HG03439 (cell line): ENCODE measurements at regions not wholly inside any gene's neighbourhood (a gene's known extent, or its start where the extent isn't known, plus 50 kb on each side); places are given as distances from the start of the nearest gene placed in this dataset.
"Not testable (repeated sequence)": the region's sequence is repeated elsewhere in the genome, so short reads cannot be mapped to it uniquely, and the experiment has no call there.

Experiments used
- ATAC-seq: cut with Tn5 transposase; IDR thresholded peaks from one replicate; pipeline ENCODE4 v1.9.1; 2021; ENCODE audit warnings: mild to moderate bottlenecking, moderate library complexity; ENCODE audit not compliant: unreplicated experiment

DNA sequence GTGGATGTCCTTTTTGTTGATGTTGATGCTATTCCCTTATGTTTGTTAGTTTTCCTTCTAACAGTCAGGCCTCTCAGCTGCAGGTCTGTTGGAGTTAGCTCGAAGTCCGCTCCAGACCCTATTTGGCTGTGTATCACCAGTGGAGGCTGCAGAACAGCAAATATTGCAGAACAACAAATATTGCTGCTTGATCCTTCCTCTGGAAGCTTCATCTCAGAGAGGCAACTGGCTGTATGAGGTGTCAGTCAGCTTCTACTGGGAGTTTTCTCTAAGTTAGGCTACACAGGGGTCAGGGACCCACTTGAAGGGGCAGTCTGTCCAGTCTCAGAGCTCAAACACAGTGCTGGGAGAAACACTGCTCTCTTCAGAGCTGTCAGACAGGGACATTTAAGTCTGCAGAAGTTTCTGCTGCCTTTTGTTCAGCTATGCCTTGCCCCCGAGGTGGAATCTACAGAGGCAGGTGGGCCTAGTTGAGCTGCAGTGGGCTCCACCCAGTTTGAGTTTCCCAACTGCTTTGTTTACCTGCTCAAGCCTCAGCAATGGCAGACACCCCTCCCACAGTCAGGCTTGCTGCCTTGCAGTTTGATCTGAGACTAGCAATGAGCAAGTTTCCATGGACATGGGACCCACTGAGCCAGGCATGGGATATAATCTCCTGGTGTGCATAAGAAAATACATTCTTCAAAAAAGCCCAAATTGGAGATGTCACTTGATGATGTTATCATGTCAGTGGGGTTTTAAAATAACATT is 99.5 kb downstream of the KDM5D start:
- ATAC-seq: no peak

DNA sequence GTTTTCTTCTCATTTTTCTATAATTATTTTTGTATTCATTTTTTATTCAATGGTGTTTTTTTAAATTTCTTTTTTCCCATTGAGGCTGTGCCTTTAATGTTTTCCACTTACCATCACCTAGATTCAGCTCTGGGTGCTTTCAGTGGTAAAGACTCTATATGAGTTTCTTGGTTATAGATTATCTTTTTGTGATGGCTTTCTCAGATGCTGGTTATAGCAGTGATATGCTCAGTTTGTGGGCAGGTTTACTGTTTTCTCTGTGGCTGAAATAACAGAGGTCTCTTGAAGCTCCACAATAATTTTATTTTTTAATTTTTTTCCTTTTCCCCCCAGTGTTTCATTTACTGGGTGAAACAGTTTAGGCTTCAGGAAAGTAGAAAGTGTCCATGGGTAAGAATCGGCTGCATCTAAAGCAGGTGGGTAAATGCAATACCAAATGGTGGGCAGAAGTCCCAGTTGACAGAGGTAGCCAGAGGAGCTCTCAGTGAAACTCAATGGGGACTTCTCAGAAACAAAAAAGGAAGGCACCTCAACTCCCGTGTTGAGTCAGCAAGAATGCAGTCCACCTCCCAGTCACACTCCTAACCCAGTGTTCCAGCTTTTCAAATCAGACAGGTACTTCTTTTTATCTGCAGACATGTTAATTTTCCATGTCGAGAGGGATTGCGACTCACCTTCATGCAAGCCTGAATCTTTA is 106.7 kb downstream of the KDM5D start:
- ATAC-seq: peak; percentile 54

DNA sequence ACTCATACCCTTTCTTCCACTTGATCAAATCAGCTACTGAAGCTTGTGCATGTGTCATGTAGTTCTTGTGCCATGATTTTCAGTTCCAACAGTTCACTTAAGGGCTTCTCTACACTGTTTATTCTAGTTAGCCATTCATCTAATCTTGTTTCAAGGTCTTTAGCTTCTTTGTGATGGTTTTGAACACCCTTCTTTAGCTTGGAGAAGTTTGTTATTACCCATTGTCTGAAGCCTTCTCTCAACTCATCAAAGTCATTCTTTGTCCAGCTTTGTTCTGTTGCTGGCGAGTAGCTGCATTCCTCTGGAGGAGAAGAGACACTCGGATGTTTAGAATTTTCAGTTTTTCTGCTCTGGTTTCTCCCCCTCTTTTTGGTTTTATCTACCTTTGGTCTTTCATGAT is 115.6 kb downstream of the KDM5D start:
- ATAC-seq: no peak

DNA sequence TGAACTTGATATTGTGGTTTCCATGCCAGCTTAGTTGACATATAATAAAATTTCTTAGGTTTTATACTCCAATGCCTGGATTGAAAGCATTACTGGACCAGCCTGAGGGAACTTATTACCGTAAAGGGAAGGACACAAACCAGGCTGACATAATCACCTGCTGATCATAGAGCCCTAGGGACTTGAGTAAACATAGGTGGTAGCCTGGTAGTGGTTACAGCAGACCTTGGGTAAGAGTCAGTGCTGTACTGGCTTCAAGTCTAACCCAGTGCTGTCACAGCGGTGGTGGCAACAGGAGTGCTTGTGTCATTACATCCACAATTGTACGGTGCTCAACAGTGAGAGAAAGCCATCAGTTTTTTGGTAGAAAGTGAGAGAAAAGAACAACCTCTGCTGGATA is 122.1 kb downstream of the KDM5D start:
- ATAC-seq: no peak

DNA sequence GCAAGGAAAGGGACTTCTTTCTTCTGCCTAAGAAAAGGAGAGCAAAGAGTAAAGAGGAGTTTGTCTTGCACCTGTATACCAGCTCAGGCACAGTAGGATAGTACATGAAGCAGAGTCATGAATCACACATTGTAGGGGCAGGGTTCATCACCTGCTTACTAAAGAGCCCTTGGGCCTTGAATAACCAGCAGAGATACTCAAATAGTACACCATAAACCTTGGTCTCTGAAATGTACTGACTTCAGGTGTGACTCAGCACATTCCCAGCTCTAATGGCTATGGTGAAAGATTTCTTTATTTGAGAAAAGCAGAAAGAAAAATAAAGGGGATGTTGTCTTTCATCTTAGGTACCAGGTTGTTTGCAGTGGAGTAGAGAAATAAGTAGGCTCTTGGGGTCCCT is 122.8 kb downstream of the KDM5D start:
- ATAC-seq: no peak

DNA sequence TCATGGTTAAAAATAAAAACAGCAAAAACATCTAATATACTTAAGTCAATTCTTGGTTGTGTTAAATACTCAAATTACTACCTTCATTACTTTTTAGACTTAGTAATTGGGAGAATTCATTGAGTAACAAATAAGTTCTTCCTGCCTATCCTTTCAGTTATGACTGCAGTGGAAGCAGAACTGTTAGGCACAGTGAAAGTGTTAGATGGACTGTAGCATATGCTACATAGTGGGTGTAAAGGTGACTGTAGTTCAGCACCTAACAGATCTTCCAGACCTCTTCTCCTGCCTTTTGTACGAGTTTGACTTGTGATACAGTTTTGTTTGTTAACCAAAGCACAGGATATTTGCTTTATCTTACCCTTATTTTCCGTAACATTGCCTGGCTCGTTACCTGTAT is 143.4 kb downstream of the KDM5D start:
- ATAC-seq: no peak

DNA sequence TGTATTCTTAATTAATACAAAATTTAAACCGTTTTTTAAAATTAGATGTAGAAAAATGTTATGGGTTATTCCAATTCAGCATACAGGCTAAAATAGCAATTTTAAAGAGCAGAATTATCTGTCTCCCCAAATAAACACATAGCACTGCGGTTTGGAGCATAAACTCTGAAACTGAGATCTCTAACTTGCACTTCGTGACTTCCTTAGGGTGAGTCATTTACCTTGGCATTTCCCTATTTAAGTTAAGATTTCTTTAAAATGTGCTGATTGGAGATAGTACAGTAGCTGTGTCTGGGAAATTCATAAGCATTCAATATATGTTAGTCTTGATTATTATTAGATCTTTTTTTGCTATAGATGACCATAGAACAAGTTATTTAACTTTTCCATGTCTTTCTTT is 143.8 kb downstream of the KDM5D start:
- no peak for ATAC-seq

DNA sequence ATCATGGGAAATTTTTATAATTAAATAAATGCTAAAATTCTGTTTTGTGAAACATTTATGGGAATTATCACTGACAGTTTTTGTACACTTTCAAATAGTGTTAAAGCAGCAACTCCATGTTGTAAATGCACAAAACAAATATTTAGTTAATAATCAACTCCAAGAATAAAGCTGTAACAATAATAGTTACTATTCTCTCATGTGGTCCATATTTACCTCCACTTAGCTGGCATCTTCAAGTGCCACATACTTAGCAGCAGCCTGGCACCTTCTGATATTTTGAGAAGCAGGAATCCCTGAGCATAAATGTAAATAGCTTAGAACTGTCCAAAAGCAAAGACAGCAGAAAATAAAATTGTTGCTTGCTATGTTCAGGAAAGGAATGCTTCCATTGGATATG is 154.3 kb downstream of the KDM5D start:
- ATAC-seq: no peak

DNA sequence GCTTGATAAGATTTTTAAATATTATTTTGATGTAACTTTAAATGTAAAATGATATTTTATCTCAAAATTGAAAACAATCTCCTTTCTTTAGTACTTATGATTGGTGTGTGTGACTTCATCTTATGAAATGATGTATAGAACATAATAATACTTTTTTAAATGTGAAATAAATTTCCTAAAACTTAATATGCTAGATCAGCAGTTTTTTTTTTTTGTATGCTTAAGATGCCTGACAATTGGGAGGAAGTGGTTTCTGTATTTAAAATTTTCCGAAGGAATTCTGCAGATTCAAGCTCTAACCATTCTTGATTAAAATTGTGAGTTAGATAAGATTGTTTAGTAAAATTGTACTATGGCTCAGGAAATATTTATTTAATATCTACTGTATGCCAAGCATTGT is 154.9 kb downstream of the KDM5D start:
- ATAC-seq: no peak

DNA sequence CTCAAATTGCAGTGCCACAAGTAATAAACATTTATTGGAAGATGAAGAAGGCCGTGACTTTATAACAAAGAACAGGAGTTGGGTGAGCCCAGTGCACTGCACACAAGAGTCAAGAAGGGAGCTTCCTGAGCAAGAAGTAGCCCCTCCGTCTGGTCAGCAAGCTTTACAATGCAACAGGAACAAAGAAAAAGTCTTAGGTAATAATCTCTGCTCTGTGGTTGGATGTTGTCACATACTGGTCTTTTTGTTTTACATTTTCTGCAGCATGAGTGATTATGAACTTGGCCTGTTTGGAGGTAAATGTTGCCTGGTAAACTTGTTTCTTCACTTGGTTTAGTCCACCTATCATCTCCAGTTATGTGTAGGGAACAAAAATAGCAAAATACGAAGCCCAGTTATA is 157.2 kb downstream of the KDM5D start:
- ATAC-seq: no peak

DNA sequence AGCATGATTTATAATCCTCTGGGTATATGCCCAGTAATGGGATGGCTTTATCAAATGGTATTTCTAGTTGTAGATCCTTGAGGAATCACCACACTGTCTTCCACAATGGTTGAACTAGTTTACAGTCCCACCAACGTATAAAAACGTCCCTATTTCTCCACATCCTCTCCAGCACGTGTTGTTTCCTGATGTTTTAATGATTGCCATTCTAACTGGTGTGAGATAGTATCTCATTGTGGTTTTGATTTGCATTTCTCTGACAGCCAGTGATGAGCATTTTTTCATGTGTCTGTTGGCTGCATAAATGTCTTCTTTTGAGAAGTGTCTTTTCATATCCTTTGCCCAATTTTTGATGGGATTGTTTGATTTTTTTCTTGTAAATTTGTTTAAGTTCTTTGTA is 163.5 kb downstream of the KDM5D start:
- ATAC-seq: not testable (repeated sequence)

DNA sequence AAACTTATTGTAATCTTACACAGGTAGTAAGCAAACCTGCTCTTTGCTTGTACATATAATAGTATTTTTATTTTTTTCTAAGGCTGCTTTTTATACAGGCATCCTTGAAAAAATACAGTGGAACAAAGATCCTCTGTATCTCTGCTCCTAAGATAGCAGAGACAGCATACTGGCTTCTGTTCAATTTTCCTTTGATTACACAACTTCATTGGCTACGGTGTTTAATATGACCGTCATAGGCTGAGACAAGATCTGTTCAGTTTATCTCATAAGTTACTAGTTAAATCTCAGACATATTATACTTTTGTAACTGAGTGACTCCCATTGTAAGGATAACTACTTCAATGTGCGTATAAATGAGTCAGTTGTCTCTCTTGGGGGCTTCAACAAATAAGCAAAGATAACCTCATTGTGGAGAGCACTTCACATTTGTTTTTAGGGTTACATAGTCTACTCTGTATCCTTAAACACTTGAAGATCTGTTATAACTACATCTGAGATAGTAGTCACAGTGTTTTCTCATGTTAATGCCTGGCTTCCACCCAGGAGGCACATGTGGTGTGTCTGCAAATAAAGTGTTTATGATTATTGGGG is 166.1 kb downstream of the KDM5D start:
- no peak for ATAC-seq

DNA sequence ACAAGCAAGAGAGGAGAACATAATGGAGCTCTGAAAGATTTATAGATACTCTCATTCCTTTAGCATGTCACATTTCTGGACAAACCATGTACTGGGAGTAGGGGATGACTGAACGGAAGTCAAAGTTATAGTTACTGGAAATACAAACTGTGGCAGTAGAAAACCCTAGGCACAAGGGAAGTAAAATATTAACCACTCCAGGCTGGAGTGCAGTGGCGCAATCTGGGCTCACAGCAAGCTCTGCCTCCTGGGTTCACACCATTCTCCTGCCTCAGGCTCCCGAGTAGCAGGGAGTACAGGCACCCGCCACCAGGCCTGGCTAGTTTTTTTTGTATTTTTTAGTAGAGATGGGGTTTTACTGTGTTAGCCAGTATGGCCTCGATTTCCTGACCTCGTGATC is 167.3 kb downstream of the KDM5D start:
- no peak for ATAC-seq

DNA sequence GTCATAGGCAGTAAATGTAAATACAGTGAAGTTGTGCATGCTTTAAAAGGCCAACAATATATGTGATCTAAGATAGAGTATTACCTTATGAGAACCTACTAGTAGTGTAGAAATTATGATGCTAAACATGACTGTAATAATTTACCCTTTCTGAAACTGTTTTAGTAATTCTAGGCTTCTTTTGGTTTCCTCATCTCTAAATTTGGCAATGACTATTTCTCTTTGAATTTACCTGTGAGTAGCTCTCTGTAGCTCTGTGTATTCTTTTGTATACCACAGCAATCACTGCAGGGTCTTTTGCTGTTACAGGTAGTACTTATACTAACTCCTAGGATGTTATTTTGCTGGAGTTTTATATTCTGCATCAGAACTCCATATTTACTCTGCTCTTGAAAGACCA is 169.6 kb downstream of the KDM5D start:
- ATAC-seq: peak; percentile 36

DNA sequence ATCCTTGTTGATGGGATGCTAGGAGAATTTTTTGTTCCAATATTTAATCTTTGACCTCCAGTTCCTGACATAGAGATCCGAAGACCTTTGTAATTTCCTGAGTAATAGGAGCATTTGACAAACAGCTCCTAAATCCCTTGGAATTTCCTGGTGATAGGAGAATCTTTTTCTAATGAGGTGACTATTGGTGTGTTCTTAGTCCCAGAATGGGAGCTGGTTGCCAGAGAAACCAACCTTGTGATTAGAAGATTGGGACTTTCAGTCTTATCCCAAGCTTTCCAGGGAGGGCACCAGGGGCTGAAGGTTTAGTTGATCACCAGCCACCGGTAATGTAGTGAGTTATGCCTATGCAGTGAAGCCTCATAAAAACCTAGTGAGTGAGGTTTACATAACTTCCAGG is 170.9 kb downstream of the KDM5D start:
- no peak for ATAC-seq

DNA sequence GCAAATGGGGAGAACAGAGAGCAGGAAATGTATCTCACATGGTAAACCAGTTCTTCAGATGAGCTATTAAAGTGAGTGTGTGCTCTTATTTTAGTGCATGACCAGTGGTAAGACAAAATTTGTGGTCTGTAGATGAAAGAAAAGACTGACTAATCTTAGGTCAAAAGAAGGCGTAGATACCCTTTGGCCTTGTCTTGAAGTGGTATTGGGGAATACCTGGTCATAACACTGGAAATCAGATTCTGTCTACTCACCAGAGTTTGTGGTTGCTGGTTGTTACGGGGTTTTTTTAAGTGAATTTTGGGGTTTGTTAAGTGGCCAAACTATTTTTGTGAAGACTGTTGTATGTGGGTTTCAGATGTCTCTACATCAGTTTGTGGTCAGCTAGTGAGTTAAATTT is 173.5 kb downstream of the KDM5D start:
- ATAC-seq: peak; percentile 46

DNA sequence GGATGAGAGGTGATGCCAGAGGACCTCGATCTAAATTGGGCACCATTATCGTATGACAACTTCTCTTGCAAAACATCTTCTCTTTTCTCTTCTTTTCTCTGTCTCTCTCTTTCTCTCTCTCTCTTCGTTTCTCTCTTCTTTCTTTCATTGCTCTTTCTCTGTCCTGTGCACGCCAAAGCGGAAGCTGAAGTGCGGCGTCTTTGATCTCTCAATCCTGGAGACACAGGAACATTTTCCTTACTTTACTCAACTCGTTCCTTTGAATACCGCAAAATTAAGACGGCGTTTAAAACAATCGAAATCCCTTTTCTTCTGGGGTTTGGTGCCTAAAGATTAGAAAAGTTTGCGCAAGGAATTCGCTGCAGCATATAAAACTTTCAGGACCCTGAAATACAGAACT is 176.6 kb downstream of the KDM5D start:
- ATAC-seq: peak; percentile 3

DNA sequence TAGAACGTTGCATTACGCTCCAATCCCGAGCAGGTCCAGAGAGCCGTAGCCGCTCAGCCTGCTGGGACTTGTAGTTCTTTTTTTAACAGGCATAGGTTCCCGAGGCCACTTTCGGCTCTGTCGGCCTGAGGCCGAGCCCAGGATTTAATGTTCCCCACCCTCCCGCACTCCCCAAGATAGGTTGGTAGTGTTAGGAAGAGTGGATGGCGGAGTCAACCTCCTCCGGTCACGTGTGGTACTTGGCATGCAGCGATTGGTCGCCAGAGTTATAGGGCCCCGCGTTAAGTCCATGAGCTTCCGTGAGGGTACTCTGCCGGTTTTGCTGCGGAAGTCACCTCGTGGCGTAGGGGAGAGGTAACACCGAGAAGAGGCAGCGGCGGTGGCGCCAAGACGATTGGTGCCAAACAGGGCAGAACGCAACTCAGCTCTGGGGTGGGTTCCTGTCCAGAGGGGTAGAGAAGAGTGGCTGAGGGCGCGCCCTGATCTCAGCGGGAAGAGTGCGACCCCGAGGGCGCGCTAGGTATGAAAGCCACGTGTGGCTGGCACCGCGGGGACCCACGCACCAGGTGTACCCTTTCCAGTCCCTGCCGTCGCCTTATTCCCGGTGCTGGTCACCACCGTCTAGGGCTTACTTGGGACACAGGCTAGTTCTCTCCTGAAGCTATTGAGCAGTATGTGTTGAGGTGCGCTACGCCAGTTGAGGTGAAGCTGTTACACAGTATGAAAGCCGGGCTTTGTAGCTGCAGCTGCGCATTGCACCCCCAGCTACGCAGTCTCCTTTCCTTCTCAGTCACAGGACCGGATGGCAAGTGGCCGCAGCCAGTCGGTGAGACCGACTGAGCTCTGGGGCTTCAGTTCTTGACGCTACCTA is 177.2 kb downstream of the KDM5D start:
- ATAC-seq: peak; percentile 68

DNA sequence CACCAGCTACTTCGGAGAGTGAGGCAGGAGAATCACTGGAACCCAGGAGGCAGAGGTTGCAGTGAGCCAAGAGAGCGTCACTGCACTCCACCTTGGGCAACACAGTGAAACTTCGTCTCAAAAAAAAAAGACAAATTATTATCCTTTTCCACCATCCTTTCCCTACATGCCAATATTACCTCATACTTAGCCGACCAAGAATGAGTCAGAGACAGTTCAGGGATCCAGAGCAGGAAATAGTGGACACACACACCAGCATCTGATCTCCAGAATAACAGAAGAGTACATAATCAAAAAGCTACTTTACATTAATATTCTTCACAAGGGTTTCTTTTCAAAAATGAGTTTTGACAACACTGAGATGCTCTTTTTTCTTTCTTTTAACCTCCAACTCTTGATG is 185.4 kb downstream of the KDM5D start:
- ATAC-seq: no peak

DNA sequence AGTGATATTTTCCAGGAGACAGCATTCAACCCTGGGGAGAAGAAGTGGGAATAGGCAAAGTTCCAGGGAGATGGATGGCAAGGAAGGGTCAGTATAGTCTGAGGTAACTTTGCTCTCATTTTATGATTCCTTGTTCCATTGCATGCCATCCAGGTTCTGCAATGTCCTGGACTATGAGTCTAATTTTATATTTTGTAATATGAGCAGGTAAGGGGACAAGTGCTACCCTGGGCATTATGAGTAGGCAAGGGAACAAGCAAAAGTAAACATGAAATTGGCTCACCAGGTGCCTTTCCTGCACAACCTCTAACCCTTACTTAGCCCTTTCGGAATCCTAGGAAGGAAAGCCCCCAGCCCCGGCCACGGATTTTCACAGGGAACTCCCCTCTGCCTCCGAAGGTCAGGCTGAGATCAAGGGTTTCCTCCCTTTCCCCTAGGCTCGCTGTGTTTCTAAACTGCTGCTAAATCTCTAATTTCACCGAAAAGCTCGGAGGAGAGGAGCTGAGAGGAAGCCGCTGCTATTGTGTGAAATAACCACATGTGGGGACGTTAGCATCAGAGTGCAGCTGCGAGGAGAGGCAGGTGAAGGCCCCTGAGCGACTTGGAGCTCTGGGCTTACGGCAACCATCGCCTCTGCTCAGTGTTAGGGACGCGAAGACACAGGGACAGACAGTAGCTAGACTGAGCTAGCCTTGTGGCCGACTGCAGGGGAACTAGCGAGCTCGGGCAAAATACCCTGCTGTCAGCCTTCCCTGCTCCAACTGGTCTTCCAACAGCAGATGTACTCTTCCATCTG is 194.7 kb downstream of the KDM5D start:
- no peak for ATAC-seq
